AG10803 (cell line): ENCODE measurements at regions not wholly inside any gene's neighbourhood (a gene's known extent, or its start where the extent isn't known, plus 50 kb on each side); places are given as distances from the start of the nearest gene placed in this dataset.
A peak's percentile ranks its signal among the peaks of the same experiment; 100 is the strongest.

ENCODE experiments used
- DNase-seq: peaks from one replicate; pipeline ENCODE4 v3.0.0; 2010; ENCODE audit warnings: low read depth
- H3K4me3 ChIP-seq: 2 replicates; pipeline ENCODE4 v1.5.1; 2011; ENCODE audit warnings: mild to moderate bottlenecking, low read length, control low read depth
- CTCF ChIP-seq: conservative IDR thresholded peaks from 2 replicates; pipeline ENCODE4 v1.5.1; 2011; ENCODE audit warnings: mild to moderate bottlenecking, low read length, control low read depth, inconsistent platforms

GRCh38 chr9:82148901-82149461 lies 160.4 kb downstream of the SPATA31D1 start:
- peak; percentile 94 for DNase-seq
- no peak overlapping the region; the same call in 1 of the 2 replicates for H3K4me3 ChIP-seq
- TF ChIP-seq CTCF: no peak

GRCh38 chr9:82149501-82149946 lies 161.0 kb downstream of the SPATA31D1 start:
- H3K4me3 ChIP-seq: no peak overlapping the region
- DNase-seq: no peak
- no peak for TF ChIP-seq CTCF

- TF ChIP-seq CTCF: no peak
- DNase-seq: peak; percentile 49
- no peak overlapping the region for H3K4me3 ChIP-seq
Observed at GRCh38 chr9:82152181-82152580, 163.6 kb downstream of the SPATA31D1 start.

GRCh38 chr9:82153032-82153431 lies 164.5 kb downstream of the SPATA31D1 start:
- TF ChIP-seq CTCF: no peak
- no peak overlapping the region for H3K4me3 ChIP-seq
- DNase-seq: no peak

- no peak overlapping the region for H3K4me3 ChIP-seq
- no peak for TF ChIP-seq CTCF
- DNase-seq: no peak
Observed at GRCh38 chr9:82154573-82154972, 166.0 kb downstream of the SPATA31D1 start.

- no peak overlapping the region for H3K4me3 ChIP-seq
- TF ChIP-seq CTCF: no peak
- DNase-seq: no peak
Observed at GRCh38 chr9:82161876-82162275, 173.3 kb downstream of the SPATA31D1 start.

GRCh38 chr9:82164159-82164558 lies 175.6 kb downstream of the SPATA31D1 start:
- DNase-seq: no peak
- TF ChIP-seq CTCF: no peak
- no peak overlapping the region for H3K4me3 ChIP-seq
